ENCODE measurements at regions not wholly inside any gene's neighbourhood (a gene's known extent, or its start where the extent isn't known, plus 50 kb on each side); places are given as distances from the start of the nearest gene placed in this dataset.
A peak's percentile ranks its signal among the peaks of the same experiment; 100 is the strongest.

DNA sequence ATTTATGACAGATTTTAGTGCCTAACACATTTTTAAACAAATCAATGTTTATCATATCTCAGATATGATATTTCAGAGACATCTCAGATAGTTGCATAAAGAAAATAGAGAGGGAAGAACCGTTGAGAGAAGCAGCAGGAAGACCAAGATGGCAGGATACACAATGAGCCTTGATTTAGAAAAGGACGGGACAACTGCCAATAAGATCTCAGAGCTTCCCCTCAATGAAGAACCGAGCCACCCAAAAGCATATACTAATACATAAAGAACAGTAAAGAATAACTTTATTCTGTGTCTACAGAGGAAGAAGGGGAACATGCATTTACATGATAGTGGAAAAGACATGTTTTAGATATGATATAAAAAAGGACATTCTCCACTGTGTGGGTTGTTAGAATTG is 375.9 kb upstream of the SOX5 start:
- Histone ChIP-seq H3K4me1 (ENCODE audit: control extremely low read depth in 1 of 4, control insufficient read depth in 4 of 4, insufficient read depth in 4 of 4, low read length in 3 of 4) (no peaks in the 10 kb centered on the region), H3K27ac (ENCODE audit: insufficient read depth in 1 of 2, low read depth in 1 of 2, low read length in 2 of 2, poor library complexity in 1 of 2, severe bottlenecking in 2 of 2) (no peak overlapping the region), H3K36me3 (ENCODE audit: control insufficient read depth in 4 of 4, insufficient read depth in 4 of 4, low read length in 3 of 4) (no peaks in the 10 kb centered on the region), H3K27me3 (replicated peaks in 2 of 5; ENCODE audit: control insufficient read depth in 4 of 5, insufficient read depth in 5 of 5, low read length in 4 of 5) (no peaks in the 10 kb centered on the region), H3K9me3 (ENCODE audit: control extremely low read depth in 1 of 5, control insufficient read depth in 4 of 5, insufficient read depth in 2 of 5, low read depth in 1 of 5, low read length in 4 of 5) (no peaks in the 10 kb centered on the region), H3K4me3 (ENCODE audit: control insufficient read depth in 1 of 7, extremely low read depth in 1 of 7, insufficient read depth in 4 of 7, low read depth in 2 of 7, low read length in 6 of 7) (no peak overlapping the region)
- WGBS (ENCODE audit: insufficient coverage), result 100% methylated on average over 1 of the region's 3 CpGs
- no peak for DNase-seq
- POLR2A ChIA-PET, result no interaction called here
- CTCF ChIA-PET, result no interaction called here

DNA sequence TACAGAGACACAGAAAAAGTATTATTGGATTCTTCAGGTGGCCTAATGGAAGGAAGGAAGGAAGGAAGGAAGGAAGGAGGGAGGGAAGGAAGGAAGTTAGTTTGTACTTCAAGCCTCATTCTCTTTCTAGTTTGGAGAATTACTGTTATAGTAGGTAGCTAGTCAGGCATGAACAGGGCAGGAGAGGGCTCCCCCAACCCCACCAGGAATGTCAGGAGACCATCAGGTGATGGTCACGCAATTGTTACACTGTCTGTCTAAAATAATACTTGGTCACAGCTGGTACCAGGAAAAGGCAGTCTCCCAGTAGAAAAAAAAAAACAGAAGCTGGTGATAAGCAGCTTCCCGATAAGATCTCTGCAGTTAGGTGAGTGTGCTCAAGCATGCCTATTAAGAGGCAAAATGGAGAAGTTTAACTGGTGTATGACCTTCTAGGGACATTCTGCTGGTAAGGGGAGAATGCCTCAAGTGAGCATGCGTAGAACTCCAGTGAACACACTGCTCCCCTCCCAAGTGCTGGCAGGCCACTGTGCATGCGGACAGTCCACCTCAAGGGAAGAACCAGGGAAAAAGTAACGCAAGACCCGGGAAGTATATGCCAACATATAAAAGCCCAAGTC is 358.4 kb upstream of the SOX5 start:
- no peak overlapping the region for H3K4me3 ChIP-seq (ENCODE audit: control insufficient read depth in 1 of 7, extremely low read depth in 1 of 7, insufficient read depth in 4 of 7, low read depth in 2 of 7, low read length in 6 of 7)
- no peaks in the 10 kb centered on the region for H3K27me3 ChIP-seq (replicated peaks in 2 of 5; ENCODE audit: control insufficient read depth in 4 of 5, insufficient read depth in 5 of 5, low read length in 4 of 5)
- CTCF ChIA-PET, result interaction anchor here (0.7 kb wide), 1 partner anchor 52 kb away, joined by 3 read pairs; no protein-coding TSS in a partner anchor
- 61% methylated on average over 6 of the region's 6 CpGs for WGBS (ENCODE audit: insufficient coverage)
- H3K4me1 ChIP-seq (ENCODE audit: control extremely low read depth in 1 of 4, control insufficient read depth in 4 of 4, insufficient read depth in 4 of 4, low read length in 3 of 4), result peaks cover 0 to 11% (median 2%) of the 10 kb centered on the region in 4 experiments
- DNase-seq, result peak; percentile 69 to 91 (median 87)
- H3K9me3 ChIP-seq (ENCODE audit: control extremely low read depth in 1 of 5, control insufficient read depth in 4 of 5, insufficient read depth in 2 of 5, low read depth in 1 of 5, low read length in 4 of 5), result no peaks in the 10 kb centered on the region
- H3K36me3 ChIP-seq (ENCODE audit: control insufficient read depth in 4 of 4, insufficient read depth in 4 of 4, low read length in 3 of 4), result peaks cover 0 to 2% (median 0%) of the 10 kb centered on the region in 4 experiments
- no peak overlapping the region for H3K27ac ChIP-seq (ENCODE audit: insufficient read depth in 1 of 2, low read depth in 1 of 2, low read length in 2 of 2, poor library complexity in 1 of 2, severe bottlenecking in 2 of 2)
- POLR2A ChIA-PET, result no interaction called here

GRCh38 chr12:24307153-24307552 is 357.7 kb upstream of the SOX5 start:
- POLR2A ChIA-PET, result no interaction called here
- Histone ChIP-seq H3K9me3 (ENCODE audit: control extremely low read depth in 1 of 5, control insufficient read depth in 4 of 5, insufficient read depth in 2 of 5, low read depth in 1 of 5, low read length in 4 of 5) (no peaks in the 10 kb centered on the region), H3K27ac (ENCODE audit: insufficient read depth in 1 of 2, low read depth in 1 of 2, low read length in 2 of 2, poor library complexity in 1 of 2, severe bottlenecking in 2 of 2) (no peak overlapping the region), H3K4me1 (ENCODE audit: control extremely low read depth in 1 of 4, control insufficient read depth in 4 of 4, insufficient read depth in 4 of 4, low read length in 3 of 4) (peaks cover 0 to 11% (median 2%) of the 10 kb centered on the region in 4 experiments), H3K36me3 (ENCODE audit: control insufficient read depth in 4 of 4, insufficient read depth in 4 of 4, low read length in 3 of 4) (peaks cover 0 to 2% (median 0%) of the 10 kb centered on the region in 4 experiments), H3K4me3 (ENCODE audit: control insufficient read depth in 1 of 7, extremely low read depth in 1 of 7, insufficient read depth in 4 of 7, low read depth in 2 of 7, low read length in 6 of 7) (no peak overlapping the region), H3K27me3 (replicated peaks in 2 of 5; ENCODE audit: control insufficient read depth in 4 of 5, insufficient read depth in 5 of 5, low read length in 4 of 5) (no peaks in the 10 kb centered on the region)
- CTCF ChIA-PET, result interaction anchor here (1.0 kb wide), 1 partner anchor 26 kb away, joined by 3 read pairs; no protein-coding TSS in a partner anchor
- peak in 1 of 3 donors; percentile 38 for DNase-seq
- no CpG with 5 or more reads among the region's 3 CpGs for WGBS (ENCODE audit: insufficient coverage)

- CTCF ChIA-PET, result interaction anchor here (1.0 kb wide), 1 partner anchor 24 kb away, joined by 3 read pairs; no protein-coding TSS in a partner anchor
- H3K4me1 ChIP-seq (ENCODE audit: control extremely low read depth in 1 of 4, control insufficient read depth in 4 of 4, insufficient read depth in 4 of 4, low read length in 3 of 4), result peaks cover 0 to 11% (median 2%) of the 10 kb centered on the region in 4 experiments
- no peak for DNase-seq
- H3K36me3 ChIP-seq (ENCODE audit: control insufficient read depth in 4 of 4, insufficient read depth in 4 of 4, low read length in 3 of 4), result peaks cover 0 to 2% (median 0%) of the 10 kb centered on the region in 4 experiments
- no peaks in the 10 kb centered on the region for H3K9me3 ChIP-seq (ENCODE audit: control extremely low read depth in 1 of 5, control insufficient read depth in 4 of 5, insufficient read depth in 2 of 5, low read depth in 1 of 5, low read length in 4 of 5)
- H3K4me3 ChIP-seq (ENCODE audit: control insufficient read depth in 1 of 7, extremely low read depth in 1 of 7, insufficient read depth in 4 of 7, low read depth in 2 of 7, low read length in 6 of 7), result no peak overlapping the region
- H3K27ac ChIP-seq (ENCODE audit: insufficient read depth in 1 of 2, low read depth in 1 of 2, low read length in 2 of 2, poor library complexity in 1 of 2, severe bottlenecking in 2 of 2), result no peak overlapping the region
- POLR2A ChIA-PET, result no interaction called here
- no peaks in the 10 kb centered on the region for H3K27me3 ChIP-seq (replicated peaks in 2 of 5; ENCODE audit: control insufficient read depth in 4 of 5, insufficient read depth in 5 of 5, low read length in 4 of 5)
- WGBS (ENCODE audit: insufficient coverage), result 63% methylated on average over 5 of the region's 6 CpGs
Measured at GRCh38 chr12:24306001-24306400, 356.5 kb upstream of the SOX5 start.

GRCh38 chr12:24304285-24304684 is 354.8 kb upstream of the SOX5 start:
- peaks cover 0 to 2% (median 0%) of the 10 kb centered on the region in 4 experiments for H3K36me3 ChIP-seq (ENCODE audit: control insufficient read depth in 4 of 4, insufficient read depth in 4 of 4, low read length in 3 of 4)
- H3K27ac ChIP-seq (ENCODE audit: insufficient read depth in 1 of 2, low read depth in 1 of 2, low read length in 2 of 2, poor library complexity in 1 of 2, severe bottlenecking in 2 of 2), result no peak overlapping the region
- ChIA-PET POLR2A (no interaction called here), CTCF (no interaction called here)
- H3K4me1 ChIP-seq (ENCODE audit: control extremely low read depth in 1 of 4, control insufficient read depth in 4 of 4, insufficient read depth in 4 of 4, low read length in 3 of 4), result peaks cover 0 to 11% (median 2%) of the 10 kb centered on the region in 4 experiments
- no peaks in the 10 kb centered on the region for H3K9me3 ChIP-seq (ENCODE audit: control extremely low read depth in 1 of 5, control insufficient read depth in 4 of 5, insufficient read depth in 2 of 5, low read depth in 1 of 5, low read length in 4 of 5)
- no peaks in the 10 kb centered on the region for H3K27me3 ChIP-seq (replicated peaks in 2 of 5; ENCODE audit: control insufficient read depth in 4 of 5, insufficient read depth in 5 of 5, low read length in 4 of 5)
- no peak overlapping the region for H3K4me3 ChIP-seq (ENCODE audit: control insufficient read depth in 1 of 7, extremely low read depth in 1 of 7, insufficient read depth in 4 of 7, low read depth in 2 of 7, low read length in 6 of 7)
- WGBS (ENCODE audit: insufficient coverage), result 100% methylated on average over 4 of the region's 4 CpGs
- DNase-seq, result no peak

DNA sequence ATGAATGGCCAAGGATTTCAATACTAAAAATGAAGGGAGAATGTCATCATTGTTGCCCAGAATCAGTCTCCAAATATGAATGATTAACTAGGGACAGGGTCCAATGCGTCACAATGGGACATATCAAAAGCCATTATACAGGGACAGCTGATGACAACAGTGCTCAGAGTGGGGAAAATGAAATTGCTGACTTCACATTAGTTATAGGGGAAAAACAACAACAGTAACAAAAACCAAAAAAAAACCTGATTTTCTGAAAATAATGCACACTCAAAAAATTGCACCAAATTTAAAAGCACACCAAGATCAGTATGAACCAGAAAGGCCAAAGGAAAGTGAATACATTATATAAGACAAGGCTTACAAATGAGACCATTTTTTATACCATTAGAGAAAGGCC is 353.2 kb upstream of the SOX5 start:
- peaks cover 0 to 6% (median 0%) of the 10 kb centered on the region in 4 experiments for H3K4me1 ChIP-seq (ENCODE audit: control extremely low read depth in 1 of 4, control insufficient read depth in 4 of 4, insufficient read depth in 4 of 4, low read length in 3 of 4)
- no peak overlapping the region for H3K27ac ChIP-seq (ENCODE audit: insufficient read depth in 1 of 2, low read depth in 1 of 2, low read length in 2 of 2, poor library complexity in 1 of 2, severe bottlenecking in 2 of 2)
- H3K36me3 ChIP-seq (ENCODE audit: control insufficient read depth in 4 of 4, insufficient read depth in 4 of 4, low read length in 3 of 4), result peaks cover 0 to 2% (median 0%) of the 10 kb centered on the region in 4 experiments
- ChIA-PET POLR2A (no interaction called here), CTCF (interaction anchor here (1.6 kb wide), 1 partner anchor 20 kb away, joined by 3 read pairs; no protein-coding TSS in a partner anchor)
- no peak overlapping the region for H3K4me3 ChIP-seq (ENCODE audit: control insufficient read depth in 1 of 7, extremely low read depth in 1 of 7, insufficient read depth in 4 of 7, low read depth in 2 of 7, low read length in 6 of 7)
- DNase-seq, result no peak
- H3K27me3 ChIP-seq (replicated peaks in 2 of 5; ENCODE audit: control insufficient read depth in 4 of 5, insufficient read depth in 5 of 5, low read length in 4 of 5), result no peaks in the 10 kb centered on the region
- WGBS (ENCODE audit: insufficient coverage), result 88% methylated on average over 1 of the region's 1 CpG
- no peaks in the 10 kb centered on the region for H3K9me3 ChIP-seq (ENCODE audit: control extremely low read depth in 1 of 5, control insufficient read depth in 4 of 5, insufficient read depth in 2 of 5, low read depth in 1 of 5, low read length in 4 of 5)

GRCh38 chr12:24297516-24297915 is 348.0 kb upstream of the SOX5 start:
- POLR2A ChIA-PET, result no interaction called here
- DNase-seq, result no peak
- Histone ChIP-seq H3K4me3 (ENCODE audit: control insufficient read depth in 1 of 7, extremely low read depth in 1 of 7, insufficient read depth in 4 of 7, low read depth in 2 of 7, low read length in 6 of 7) (no peak overlapping the region), H3K27ac (ENCODE audit: insufficient read depth in 1 of 2, low read depth in 1 of 2, low read length in 2 of 2, poor library complexity in 1 of 2, severe bottlenecking in 2 of 2) (no peak overlapping the region), H3K36me3 (ENCODE audit: control insufficient read depth in 4 of 4, insufficient read depth in 4 of 4, low read length in 3 of 4) (no peaks in the 10 kb centered on the region), H3K9me3 (ENCODE audit: control extremely low read depth in 1 of 5, control insufficient read depth in 4 of 5, insufficient read depth in 2 of 5, low read depth in 1 of 5, low read length in 4 of 5) (no peaks in the 10 kb centered on the region), H3K27me3 (replicated peaks in 2 of 5; ENCODE audit: control insufficient read depth in 4 of 5, insufficient read depth in 5 of 5, low read length in 4 of 5) (no peaks in the 10 kb centered on the region), H3K4me1 (ENCODE audit: control extremely low read depth in 1 of 4, control insufficient read depth in 4 of 4, insufficient read depth in 4 of 4, low read length in 3 of 4) (no peaks in the 10 kb centered on the region)
- CTCF ChIA-PET, result no interaction called here
- WGBS (ENCODE audit: insufficient coverage), result 97% methylated on average over 3 of the region's 5 CpGs
